NB4 (cell line): ENCODE measurements at regions not wholly inside any gene's neighbourhood (a gene's known extent, or its start where the extent isn't known, plus 50 kb on each side); places are given as distances from the start of the nearest gene placed in this dataset.

Source experiments
- DNase-seq: peaks from one replicate; pipeline ENCODE4 v3.0.0; 2010; ENCODE audit warnings: low read depth
- H3K4me3 ChIP-seq: one replicate; pipeline ENCODE4 v1.5.1; 2011; ENCODE audit warnings: mild to moderate bottlenecking, low read depth, low read length, moderate library complexity
- MYC ChIP-seq: IDR thresholded peaks from 2 replicates; pipeline ENCODE4 v1.6.1; 2011; ENCODE audit warnings: low read depth, low read length
- POLR2A ChIP-seq: IDR thresholded peaks from 2 replicates; pipeline ENCODE4 v1.6.1; 2011; ENCODE audit warnings: mild to moderate bottlenecking; ENCODE audit not compliant: insufficient read length; ENCODE audit errors: extremely low read depth
- TF ChIP-seq, protein P1 (sequence below): IDR thresholded peaks from 2 replicates; pipeline ENCODE4 v1.6.1; 2011; ENCODE audit warnings: low read depth, low read length
- TF ChIP-seq, protein P2 (sequence below): IDR thresholded peaks from one replicate; pipeline ENCODE4 v1.5.1; 2012; ENCODE audit warnings: low read depth, low read length

DNA sequence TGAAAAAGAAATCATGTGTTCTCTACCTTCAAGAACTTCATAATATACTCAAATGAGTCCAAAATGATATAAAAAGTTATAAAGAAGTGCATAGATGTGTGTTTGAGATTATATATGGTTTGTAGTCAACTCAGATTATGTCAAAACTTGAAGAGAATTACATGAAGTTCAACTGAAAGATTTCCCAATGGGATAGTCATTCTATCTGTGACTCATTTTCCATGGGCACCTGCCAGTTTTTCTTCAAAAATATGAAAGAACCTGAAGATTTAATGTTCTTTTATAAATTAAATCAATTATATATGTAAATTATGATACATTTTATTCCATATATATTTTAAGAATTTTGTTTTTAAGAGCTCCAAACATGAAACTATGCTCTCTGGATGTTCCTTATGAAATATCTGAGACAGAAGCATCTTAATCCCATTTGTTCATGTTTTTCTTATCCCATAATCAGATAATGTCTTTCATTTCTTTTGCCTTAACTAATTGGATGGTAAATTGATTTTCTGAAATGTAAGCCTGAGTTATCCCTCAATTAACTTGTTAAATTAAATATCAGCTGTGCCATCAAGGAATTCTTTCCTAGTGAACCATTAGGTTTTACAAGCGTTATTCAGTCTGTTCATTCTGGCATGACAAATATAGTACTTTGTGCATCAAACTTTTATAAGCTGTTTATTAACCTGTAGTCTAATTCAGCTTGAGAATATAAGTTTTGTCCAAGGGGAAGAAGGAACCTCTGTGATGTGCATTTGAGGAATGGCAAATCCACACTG, 387.1 kb downstream of the IPMK start:
- no peak overlapping the region for H3K4me3 ChIP-seq
- TF ChIP-seq, protein P1, sequence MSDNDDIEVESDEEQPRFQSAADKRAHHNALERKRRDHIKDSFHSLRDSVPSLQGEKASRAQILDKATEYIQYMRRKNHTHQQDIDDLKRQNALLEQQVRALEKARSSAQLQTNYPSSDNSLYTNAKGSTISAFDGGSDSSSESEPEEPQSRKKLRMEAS, result no peak
- no peak for TF ChIP-seq POLR2A
- TF ChIP-seq MYC, result no peak
- TF ChIP-seq, protein P2, sequence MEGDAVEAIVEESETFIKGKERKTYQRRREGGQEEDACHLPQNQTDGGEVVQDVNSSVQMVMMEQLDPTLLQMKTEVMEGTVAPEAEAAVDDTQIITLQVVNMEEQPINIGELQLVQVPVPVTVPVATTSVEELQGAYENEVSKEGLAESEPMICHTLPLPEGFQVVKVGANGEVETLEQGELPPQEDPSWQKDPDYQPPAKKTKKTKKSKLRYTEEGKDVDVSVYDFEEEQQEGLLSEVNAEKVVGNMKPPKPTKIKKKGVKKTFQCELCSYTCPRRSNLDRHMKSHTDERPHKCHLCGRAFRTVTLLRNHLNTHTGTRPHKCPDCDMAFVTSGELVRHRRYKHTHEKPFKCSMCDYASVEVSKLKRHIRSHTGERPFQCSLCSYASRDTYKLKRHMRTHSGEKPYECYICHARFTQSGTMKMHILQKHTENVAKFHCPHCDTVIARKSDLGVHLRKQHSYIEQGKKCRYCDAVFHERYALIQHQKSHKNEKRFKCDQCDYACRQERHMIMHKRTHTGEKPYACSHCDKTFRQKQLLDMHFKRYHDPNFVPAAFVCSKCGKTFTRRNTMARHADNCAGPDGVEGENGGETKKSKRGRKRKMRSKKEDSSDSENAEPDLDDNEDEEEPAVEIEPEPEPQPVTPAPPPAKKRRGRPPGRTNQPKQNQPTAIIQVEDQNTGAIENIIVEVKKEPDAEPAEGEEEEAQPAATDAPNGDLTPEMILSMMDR, result no peak

DNA sequence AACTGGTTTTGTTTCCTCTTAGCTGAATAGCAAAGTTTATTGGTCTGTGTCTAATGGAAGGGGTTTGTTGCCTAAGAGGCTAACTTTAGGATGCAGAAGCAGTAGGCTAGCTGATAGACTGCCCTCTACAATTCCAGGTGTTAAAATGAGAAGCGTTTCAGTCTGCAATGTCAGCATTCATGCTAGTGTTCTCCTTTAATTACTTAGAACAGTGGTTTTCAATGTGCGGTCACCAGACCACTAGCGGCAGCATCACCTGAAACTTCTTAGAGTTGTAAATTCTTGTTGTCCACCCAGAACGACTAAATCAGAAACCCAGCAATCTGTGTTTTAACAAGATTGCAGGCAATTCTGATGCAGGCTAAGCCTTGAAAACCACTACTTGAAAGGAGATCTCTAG, 392.9 kb downstream of the IPMK start:
- DNase-seq, result no peak
- H3K4me3 ChIP-seq, result no peak overlapping the region
- TF ChIP-seq POLR2A (no peak), MYC (no peak)
- TF ChIP-seq, protein P2, result no peak
- TF ChIP-seq, protein P1, result no peak

More for the DNA sequence above, 387.1 kb downstream of the IPMK start:
- DNase-seq, result no peak

DNA sequence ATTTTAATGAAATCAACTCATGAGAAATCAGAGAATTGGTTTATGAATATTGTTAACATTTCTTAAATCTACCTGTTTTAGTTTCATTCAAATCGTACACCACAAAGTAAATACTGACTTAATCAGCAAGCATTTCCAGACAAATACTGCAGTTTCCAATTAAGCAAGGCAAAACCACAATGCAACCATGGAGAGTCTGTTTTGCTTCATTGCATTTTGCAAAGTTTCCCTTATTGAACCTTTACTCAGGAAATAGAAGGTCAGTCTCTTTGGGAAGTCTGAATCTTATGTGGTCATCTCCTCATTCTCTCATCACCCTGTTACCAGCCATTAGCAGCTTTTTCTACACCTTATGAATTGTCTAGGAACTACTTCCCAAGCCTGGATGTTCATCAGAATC, 400.5 kb downstream of the IPMK start:
- TF ChIP-seq, protein P1, result no peak
- TF ChIP-seq, protein P2, result no peak
- TF ChIP-seq MYC (no peak), POLR2A (no peak)
- DNase-seq, result no peak
- H3K4me3 ChIP-seq, result no peak overlapping the region

DNA sequence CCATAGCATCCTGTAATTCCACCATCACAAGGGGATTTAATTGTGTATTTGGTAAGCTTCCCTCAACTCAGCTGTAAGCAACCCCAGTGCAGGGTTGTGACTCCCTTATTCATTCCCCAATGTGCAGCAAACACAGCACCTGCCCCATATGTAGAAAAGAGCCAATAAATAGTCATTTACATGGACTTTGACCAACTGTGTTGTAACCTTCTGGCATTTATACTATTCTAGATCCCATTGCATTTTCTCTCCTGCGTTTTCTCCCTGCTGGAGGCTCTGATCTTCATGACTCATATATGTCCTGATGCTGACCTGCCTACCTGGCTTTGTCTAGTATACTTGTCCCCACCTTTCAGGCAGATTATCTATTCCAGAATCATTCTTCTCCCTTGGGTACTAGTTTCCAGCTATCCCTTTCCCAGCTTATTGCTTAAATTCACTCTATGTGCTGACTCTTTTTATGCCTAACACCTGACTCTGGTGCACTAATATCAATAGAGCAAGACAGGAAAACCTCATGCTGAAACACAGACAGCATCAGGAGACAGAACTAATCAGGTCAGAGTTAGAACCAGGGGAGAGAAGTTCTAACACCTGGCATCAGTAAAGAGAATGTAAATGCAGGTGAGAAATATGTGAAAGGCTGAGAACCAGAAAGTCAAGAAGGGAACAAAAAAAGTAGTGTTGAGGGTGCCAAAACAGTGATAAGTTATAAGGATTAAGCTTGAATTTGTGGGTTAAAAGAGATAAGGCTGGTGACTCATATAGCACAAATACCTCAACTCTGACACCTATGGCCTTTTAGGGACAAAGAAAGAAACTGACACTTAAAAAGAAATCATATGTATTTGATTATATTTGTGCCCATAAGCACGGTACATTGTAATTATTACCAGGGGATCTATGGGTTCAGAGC, 402.7 kb downstream of the IPMK start:
- H3K4me3 ChIP-seq, result no peak overlapping the region
- DNase-seq, result no peak
- TF ChIP-seq, protein P2, result no peak
- no peak for TF ChIP-seq MYC
- TF ChIP-seq POLR2A, result no peak
- TF ChIP-seq, protein P1, result no peak

DNA sequence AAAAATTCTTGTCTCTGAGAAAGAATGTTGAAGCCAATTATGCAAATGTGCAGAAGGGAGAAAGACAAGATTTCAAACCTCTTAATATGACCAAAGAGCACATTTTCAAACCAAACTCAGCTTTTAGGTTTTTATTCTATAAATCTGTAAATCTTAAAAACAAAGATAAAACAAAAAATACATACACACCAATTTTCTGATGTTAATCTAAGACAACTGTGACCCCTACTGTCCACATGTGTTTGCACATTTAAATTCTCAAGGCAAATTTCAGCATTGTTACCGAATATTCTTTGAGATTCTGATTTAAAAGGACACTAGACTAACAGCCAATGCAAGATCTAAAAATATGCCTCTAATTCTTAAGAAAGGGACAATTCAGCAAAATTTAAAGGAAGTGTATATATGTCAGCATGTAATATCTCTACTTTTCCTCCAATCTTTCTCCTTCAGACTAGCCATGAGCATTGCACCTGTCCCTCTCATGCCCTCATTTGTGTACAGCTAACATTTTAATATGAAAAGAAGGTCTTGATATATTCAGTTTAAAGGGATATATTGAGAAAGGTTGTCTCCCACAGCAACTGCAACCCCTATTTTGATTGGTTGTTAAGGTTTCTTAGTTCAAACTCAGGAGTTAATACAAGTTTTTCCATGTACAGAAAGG, 417.9 kb downstream of the IPMK start:
- DNase-seq, result peak; percentile 12
- no peak for TF ChIP-seq POLR2A
- TF ChIP-seq, protein P1, result no peak
- TF ChIP-seq, protein P2, result no peak
- no peak overlapping the region for H3K4me3 ChIP-seq
